Chondrocyte (in vitro differentiated cells): ENCODE measurements at regions not wholly inside any gene's neighbourhood (a gene's known extent, or its start where the extent isn't known, plus 50 kb on each side); places are given as distances from the start of the nearest gene placed in this dataset.

Source experiments
- DNase-seq: peaks from one replicate; pipeline ENCODE4 v3.0.0; 2021; ENCODE audit warnings: mixed read lengths, low spot score
- H3K27ac Mint-ChIP-seq: one replicate; pipeline ENCODE4 v1.8.0; 2021; ENCODE audit warnings: mild to moderate bottlenecking, moderate library complexity, mixed read lengths; ENCODE audit not compliant: unreplicated experiment
- H3K27me3 Mint-ChIP-seq: 2 replicates; pipeline ENCODE4 v1.8.0; 2021; ENCODE audit warnings: low read depth, mixed read lengths
- H3K36me3 Mint-ChIP-seq: 2 replicates; pipeline ENCODE4 v1.8.0; 2021; ENCODE audit warnings: low read depth, mixed read lengths
- H3K4me1 Mint-ChIP-seq: 2 replicates; pipeline ENCODE4 v1.8.0; 2021; ENCODE audit warnings: low read depth, mild to moderate bottlenecking, mixed read lengths
- H3K4me3 Mint-ChIP-seq: one replicate; pipeline ENCODE4 v1.8.0; 2021; ENCODE audit warnings: mild to moderate bottlenecking, moderate library complexity, mixed read lengths; ENCODE audit not compliant: unreplicated experiment
- H3K9me3 Mint-ChIP-seq: 2 replicates; pipeline ENCODE4 v1.8.0; 2021; ENCODE audit warnings: low read depth, mixed read lengths
- CTCF ChIP-seq: fragments of 200-600 bp; sonication (generic); IDR thresholded peaks from 2 replicates; pipeline ENCODE4 v1.5.0; 2021; ENCODE audit warnings: antibody characterized with exemption, mild to moderate bottlenecking, moderate library complexity

- peak overlapping the region; percentile 87 for H3K27ac Mint-ChIP-seq
- peaks cover 5% of the 10 kb centered on the region for H3K9me3 Mint-ChIP-seq
- H3K36me3 Mint-ChIP-seq = no peaks in the 10 kb centered on the region
- H3K4me3 Mint-ChIP-seq = no peak overlapping the region
- peaks cover 17% of the 10 kb centered on the region for H3K4me1 Mint-ChIP-seq
- no peak for TF ChIP-seq CTCF
- no peaks in the 10 kb centered on the region for H3K27me3 Mint-ChIP-seq
- DNase-seq = no peak
Measured at GRCh38 chr14:94897082-94897481, 127.2 kb upstream of the GSC start.

- Mint-ChIP-seq H3K36me3 (no peaks in the 10 kb centered on the region), H3K27ac (no peak overlapping the region), H3K4me3 (no peak overlapping the region), H3K27me3 (no peaks in the 10 kb centered on the region), H3K4me1 (peaks cover 17% of the 10 kb centered on the region), H3K9me3 (peaks cover 5% of the 10 kb centered on the region)
- no peak for DNase-seq
- TF ChIP-seq CTCF = no peak
Measured at GRCh38 chr14:94893411-94894160, 123.7 kb upstream of the GSC start.

GRCh38 chr14:94890785-94891184 is 120.9 kb upstream of the GSC start:
- Mint-ChIP-seq H3K4me1 (no peaks in the 10 kb centered on the region), H3K27ac (no peak overlapping the region), H3K9me3 (peaks cover 5% of the 10 kb centered on the region), H3K27me3 (peaks cover 4% of the 10 kb centered on the region), H3K36me3 (no peaks in the 10 kb centered on the region), H3K4me3 (no peak overlapping the region)
- no peak for DNase-seq
- TF ChIP-seq CTCF = no peak

GRCh38 chr14:94889520-94890312 is 119.8 kb upstream of the GSC start:
- DNase-seq = peak; percentile 19
- Mint-ChIP-seq H3K27ac (no peak overlapping the region), H3K4me3 (no peak overlapping the region), H3K9me3 (no peaks in the 10 kb centered on the region), H3K36me3 (no peaks in the 10 kb centered on the region), H3K27me3 (peaks cover 7% of the 10 kb centered on the region), H3K4me1 (no peaks in the 10 kb centered on the region)
- no peak for TF ChIP-seq CTCF

GRCh38 chr14:94888121-94888520 is 118.2 kb upstream of the GSC start:
- no peak overlapping the region for H3K27ac Mint-ChIP-seq
- no peaks in the 10 kb centered on the region for H3K9me3 Mint-ChIP-seq
- no peak overlapping the region for H3K4me3 Mint-ChIP-seq
- H3K36me3 Mint-ChIP-seq = no peaks in the 10 kb centered on the region
- TF ChIP-seq CTCF = no peak
- no peak for DNase-seq
- H3K27me3 Mint-ChIP-seq = peaks cover 7% of the 10 kb centered on the region
- no peaks in the 10 kb centered on the region for H3K4me1 Mint-ChIP-seq
